Pancreas (tissue), 10 donors: ENCODE measurements at regions not wholly inside any gene's neighbourhood (a gene's known extent, or its start where the extent isn't known, plus 50 kb on each side); places are given as distances from the start of the nearest gene placed in this dataset.

Source experiments
- ATAC-seq, 4 donors: fragments of 200-7000 bp; cut with Tn5 transposase; one replicate each; pipeline versions ENCODE4 v1.8.0 to v1.9.1; 2020; ENCODE audit warnings: mild to moderate bottlenecking in 4 of 4, moderate library complexity in 4 of 4
- DNase-seq, 6 donors: peaks; one replicate each; pipeline ENCODE4 v3.0.0-alpha.2; 2020
- FAIRE-seq: peaks from 2 replicates; lab custom pipeline; 2012; peaks lifted over from hg19 to GRCh38; lab: Jason Lieb, UNC
- H3K27ac ChIP-seq, 4 donors: fragments of 200-600 bp; sonication (generic); 1 replicate in 3 of 4; 2 replicates in 1 of 4; pipeline versions ENCODE4 v1.5.0 to v1.8.0; 2020
- H3K27me3 ChIP-seq, 4 donors: fragments of 200-600 bp; one replicate each; pipeline ENCODE4 v1.8.0; 2021
- H3K36me3 ChIP-seq, 3 donors: fragments of 200-600 bp; sonication (generic) in 1 of 3; one replicate each; pipeline versions ENCODE4 v1.5.0 to v1.8.0; 2020 to 2021
- H3K4me1 ChIP-seq, 3 donors: fragments of 200-600 bp; one replicate each; pipeline ENCODE4 v1.8.0; 2021
- H3K4me3 ChIP-seq, 4 donors: fragments of 200-600 bp; sonication (generic) in 2 of 4; one replicate each; pipeline versions ENCODE4 v1.5.0 to v1.8.0; 2020 to 2021
- H3K9me3 ChIP-seq, 4 donors: fragments of 200-600 bp; one replicate each; pipeline ENCODE4 v1.8.0; 2021
- CTCF ChIP-seq, 4 donors: fragments of 200-600 bp; sonication (generic) in 3 of 4; IDR thresholded peaks; one replicate each; pipeline versions ENCODE4 v1.5.0 to v1.8.0; 2021; ENCODE audit warnings: antibody characterized with exemption in 4 of 4
- WGBS, 2 donors: extraction: QIAGEN DNeasy Blood & Tissue Kit; methylation state at CpG; one replicate each; pipeline ENCODE4 v1.1.7; 2013; 5-methylcytosine and 5-hydroxymethylcytosine counted together
- intact Hi-C, 3 donors: fragments of 100-400 bp; cut with DNase I; formaldehyde crosslinking; loops; one replicate each; pipeline versions ENCODE4 v1.11.1 to v1.14.2; 2022
- donor health status: healthy with polysubstance abuse.
- donor health status: DM: no; HTN: no; CAD: no; lungs with moderate emphysema.
- donor health status: DM: no; HTN: no; CAD: no.
- donor health status: control.
- donor health status: control.
- donor health status: Bipolar disorder and iron deficiency.
- donor health status: DM: yes; HTN: yes; CAD: no.
- donor health status: DM: no; HTN: no; CAD: no.
- donor health status: DM: no; HTN: no; CAD: no.
- donor health status: DM: yes; HTN: yes; CAD: no.

GRCh38 chr5:67462147-67462546 is 265.5 kb upstream of the CD180 start:
- intact Hi-C loops: no loop called here
- WGBS, 2 donors: 63 to 69% methylated on average over 1 of the region's 1 CpG
- H3K4me3 ChIP-seq: no peak overlapping the region
- H3K4me1 ChIP-seq: no peaks in the 10 kb centered on the region
- DNase-seq (no peak), FAIRE-seq (no peak), ATAC-seq (no peak)
- no peaks in the 10 kb centered on the region for H3K9me3 ChIP-seq
- H3K27me3 ChIP-seq: no peaks in the 10 kb centered on the region
- TF ChIP-seq CTCF (IDR thresholded peaks at IDR 0.05): no peak
- no peak overlapping the region for H3K27ac ChIP-seq
- no peaks in the 10 kb centered on the region for H3K36me3 ChIP-seq

GRCh38 chr5:67459253-67459652 is 262.7 kb upstream of the CD180 start:
- H3K36me3 ChIP-seq: no peaks in the 10 kb centered on the region
- no peak for ATAC-seq
- no peaks in the 10 kb centered on the region for H3K27me3 ChIP-seq
- H3K27ac ChIP-seq: no peak overlapping the region
- TF ChIP-seq CTCF (IDR thresholded peaks at IDR 0.05): no peak
- DNase-seq: no peak
- no peak for FAIRE-seq
- H3K9me3 ChIP-seq: no peaks in the 10 kb centered on the region
- intact Hi-C loops: no loop called here
- H3K4me3 ChIP-seq: no peak overlapping the region
- no peaks in the 10 kb centered on the region for H3K4me1 ChIP-seq

- ATAC-seq: no peak
- intact Hi-C loops: no loop called here
Observed at GRCh38 chr5:67455970-67456369, 259.4 kb upstream of the CD180 start.

GRCh38 chr5:67454957-67455561 is 258.5 kb upstream of the CD180 start:
- Histone ChIP-seq H3K4me3 (no peak overlapping the region), H3K9me3 (no peaks in the 10 kb centered on the region), H3K36me3 (no peaks in the 10 kb centered on the region), H3K27ac (no peak overlapping the region), H3K27me3 (no peaks in the 10 kb centered on the region), H3K4me1 (no peaks in the 10 kb centered on the region)
- TF ChIP-seq CTCF (IDR thresholded peaks at IDR 0.05): no peak
- intact Hi-C loops: no loop called here
- ATAC-seq (no peak), FAIRE-seq (no peak), DNase-seq (no peak)
- WGBS, 2 donors: 93 to 100% methylated on average over 1 of the region's 1 CpG

More at GRCh38 chr5:67455970-67456369, 259.4 kb upstream of the CD180 start:
- Histone ChIP-seq H3K4me1 (no peaks in the 10 kb centered on the region), H3K36me3 (no peaks in the 10 kb centered on the region), H3K9me3 (no peaks in the 10 kb centered on the region), H3K27me3 (no peaks in the 10 kb centered on the region), H3K4me3 (no peak overlapping the region), H3K27ac (no peak overlapping the region)
- DNase-seq: no peak
- no peak for TF ChIP-seq CTCF (IDR thresholded peaks at IDR 0.05)
- FAIRE-seq: no peak
- 85 to 100% methylated on average over 1 of the region's 1 CpG for WGBS, 2 donors

- H3K27ac ChIP-seq: no peak overlapping the region
- H3K4me3 ChIP-seq: no peak overlapping the region
- intact Hi-C loops: no loop called here
- FAIRE-seq (no peak), DNase-seq (no peak), ATAC-seq (no peak)
- H3K27me3 ChIP-seq: no peaks in the 10 kb centered on the region
- no peak for TF ChIP-seq CTCF (IDR thresholded peaks at IDR 0.05)
- no peaks in the 10 kb centered on the region for H3K9me3 ChIP-seq
- no peaks in the 10 kb centered on the region for H3K36me3 ChIP-seq
- no peaks in the 10 kb centered on the region for H3K4me1 ChIP-seq
- WGBS, 2 donors: 72 to 76% methylated on average over 4 of the region's 4 CpGs
Observed at GRCh38 chr5:67453111-67453905, 256.7 kb upstream of the CD180 start.
